Vagina (tissue), 2 donors: ENCODE measurements at regions not wholly inside any gene's neighbourhood (a gene's known extent, or its start where the extent isn't known, plus 50 kb on each side); places are given as distances from the start of the nearest gene placed in this dataset.

ENCODE experiments used
- POLR2AphosphoS5 ChIP-seq, 2 donors: sonication (generic); formaldehyde crosslinking; IDR thresholded peaks; one replicate each; pipeline ENCODE4 v1.9.0; 2017; ENCODE audit warnings: antibody characterized with exemption in 2 of 2, mild to moderate bottlenecking in 2 of 2, low read depth in 1 of 2; ENCODE audit not compliant: insufficient read depth in 1 of 2
- TF ChIP-seq, protein P1 (sequence below), 3 experiments: fragments of 450-650 bp in 2 of 3; fragments of 200-600 bp in 1 of 3; sonication (generic) in 1 of 3; IDR thresholded peaks; one replicate each; pipeline ENCODE4 v1.5.1; 2017 to 2019; ENCODE audit warnings: antibody characterized with exemption in 3 of 3, mild to moderate bottlenecking in 2 of 3, moderate library complexity in 2 of 3

- TF ChIP-seq, protein P1, sequence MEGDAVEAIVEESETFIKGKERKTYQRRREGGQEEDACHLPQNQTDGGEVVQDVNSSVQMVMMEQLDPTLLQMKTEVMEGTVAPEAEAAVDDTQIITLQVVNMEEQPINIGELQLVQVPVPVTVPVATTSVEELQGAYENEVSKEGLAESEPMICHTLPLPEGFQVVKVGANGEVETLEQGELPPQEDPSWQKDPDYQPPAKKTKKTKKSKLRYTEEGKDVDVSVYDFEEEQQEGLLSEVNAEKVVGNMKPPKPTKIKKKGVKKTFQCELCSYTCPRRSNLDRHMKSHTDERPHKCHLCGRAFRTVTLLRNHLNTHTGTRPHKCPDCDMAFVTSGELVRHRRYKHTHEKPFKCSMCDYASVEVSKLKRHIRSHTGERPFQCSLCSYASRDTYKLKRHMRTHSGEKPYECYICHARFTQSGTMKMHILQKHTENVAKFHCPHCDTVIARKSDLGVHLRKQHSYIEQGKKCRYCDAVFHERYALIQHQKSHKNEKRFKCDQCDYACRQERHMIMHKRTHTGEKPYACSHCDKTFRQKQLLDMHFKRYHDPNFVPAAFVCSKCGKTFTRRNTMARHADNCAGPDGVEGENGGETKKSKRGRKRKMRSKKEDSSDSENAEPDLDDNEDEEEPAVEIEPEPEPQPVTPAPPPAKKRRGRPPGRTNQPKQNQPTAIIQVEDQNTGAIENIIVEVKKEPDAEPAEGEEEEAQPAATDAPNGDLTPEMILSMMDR (IDR thresholded peaks at IDR 0.05): no peak
- no peak for TF ChIP-seq POLR2AphosphoS5 (IDR thresholded peaks at IDR 0.05; ENCODE audit: insufficient read depth in 1 of 2, low read depth in 1 of 2)
Measured at GRCh38 chr7:92961961-92962360, 125.6 kb upstream of the CDK6 start.
